HEK293 (cell line): ENCODE measurements at regions not wholly inside any gene's neighbourhood (a gene's known extent, or its start where the extent isn't known, plus 50 kb on each side); places are given as distances from the start of the nearest gene placed in this dataset.

Source experiments
- CTCF ChIA-PET: fragments of 350-600 bp; formaldehyde crosslinking; extraction: SDS; loops from one replicate; lab custom pipeline; 2021; ENCODE audit warnings: antibody characterized with exemption; lab: Yijun Ruan, JAX
- POLR2A ChIA-PET: fragments of 300-600 bp; formaldehyde crosslinking; extraction: SDS; loops from one replicate; lab custom pipeline; 2020; ENCODE audit warnings: antibody characterized with exemption, inconsistent platforms; lab: Yijun Ruan, JAX
- H3K27ac ChIP-seq: fragments of 200-500 bp; sonication (Bioruptor generic); 2 replicates; pipeline ENCODE4 v1.5.1; 2014; ENCODE audit warnings: low read depth, low read length, control low read depth, inconsistent platforms; ENCODE audit errors: extremely low read depth
- H3K36me3 ChIP-seq, 2 experiments: fragments of 200-500 bp in 1 of 2; sonication (Bioruptor generic) in 1 of 2; 1 replicate in 1 of 2; 2 replicates in 1 of 2; pipeline ENCODE4 v1.5.1; 2014 to 2017; ENCODE audit warnings: inconsistent platforms in 2 of 2, low read length in 2 of 2; ENCODE audit not compliant: control insufficient read depth in 2 of 2, insufficient read depth in 1 of 2
- H3K4me1 ChIP-seq: fragments of 200-500 bp; sonication (Bioruptor generic); 2 replicates; pipeline ENCODE4 v1.5.1; 2014; ENCODE audit warnings: mild to moderate bottlenecking, low read length, inconsistent platforms; ENCODE audit not compliant: control insufficient read depth, insufficient read depth
- H3K4me3 ChIP-seq: 2 replicates; pipeline ENCODE4 v1.5.1; 2011; ENCODE audit warnings: low read depth, mild to moderate bottlenecking, control low read depth, low read length, moderate library complexity
- H3K9me3 ChIP-seq: fragments of 200-500 bp; sonication (Bioruptor generic); 2 replicates; pipeline ENCODE4 v1.5.1; 2014; ENCODE audit warnings: low read depth, low read length, inconsistent platforms; ENCODE audit not compliant: control insufficient read depth, insufficient read depth
- OSR2 ChIP-seq: fragments of 450-650 bp; formaldehyde crosslinking; IDR thresholded peaks from 2 replicates; pipeline ENCODE4 v1.5.1; 2016; ENCODE audit warnings: missing biosample characterization, missing genetic modification characterization
- REPIN1 ChIP-seq: fragments of 450-650 bp; formaldehyde crosslinking; IDR thresholded peaks from 2 replicates; pipeline ENCODE4 v1.5.1; 2017; ENCODE audit warnings: missing biosample characterization, missing genetic modification characterization, low read depth
- SCRT2 ChIP-seq: fragments of 450-650 bp; formaldehyde crosslinking; IDR thresholded peaks from 2 replicates; pipeline ENCODE4 v1.5.1; 2016; ENCODE audit warnings: missing biosample characterization, missing genetic modification characterization
- SP7 ChIP-seq: fragments of 450-650 bp; formaldehyde crosslinking; IDR thresholded peaks from 2 replicates; pipeline ENCODE4 v1.5.1; 2016; ENCODE audit warnings: missing biosample characterization, missing genetic modification characterization
- ZFP41 ChIP-seq: fragments of 450-650 bp; formaldehyde crosslinking; IDR thresholded peaks from 2 replicates; pipeline ENCODE4 v1.5.1; 2016; ENCODE audit warnings: missing biosample characterization, missing genetic modification characterization, borderline replicate concordance
- ZNF169 ChIP-seq: fragments of 450-650 bp; formaldehyde crosslinking; IDR thresholded peaks from 2 replicates; pipeline ENCODE4 v1.5.1; 2016; ENCODE audit warnings: missing biosample characterization, missing genetic modification characterization
- ZNF174 ChIP-seq: fragments of 450-650 bp; formaldehyde crosslinking; IDR thresholded peaks from 2 replicates; pipeline ENCODE4 v1.5.0; 2017; ENCODE audit warnings: missing biosample characterization, mild to moderate bottlenecking, missing genetic modification characterization
- ZNF19 ChIP-seq: fragments of 450-650 bp; formaldehyde crosslinking; IDR thresholded peaks from 2 replicates; pipeline ENCODE4; 2016; ENCODE audit warnings: missing biosample characterization, missing genetic modification characterization, low read depth
- ZNF202 ChIP-seq: fragments of 450-650 bp; formaldehyde crosslinking; IDR thresholded peaks from 2 replicates; pipeline ENCODE4 v1.5.1; 2016; ENCODE audit warnings: missing biosample characterization, missing genetic modification characterization, borderline replicate concordance
- ZNF214 ChIP-seq: fragments of 450-650 bp; formaldehyde crosslinking; IDR thresholded peaks from 2 replicates; pipeline ENCODE4 v1.5.1; 2017; ENCODE audit warnings: missing biosample characterization, mild to moderate bottlenecking, missing genetic modification characterization, borderline replicate concordance
- ZNF266 ChIP-seq: fragments of 450-650 bp; formaldehyde crosslinking; IDR thresholded peaks from 2 replicates; pipeline ENCODE4 v1.5.1; 2016; ENCODE audit warnings: missing biosample characterization, missing genetic modification characterization, low read depth
- ZNF521 ChIP-seq: fragments of 450-650 bp; formaldehyde crosslinking; IDR thresholded peaks from 2 replicates; pipeline ENCODE4 v1.5.1; 2017; ENCODE audit warnings: missing biosample characterization, mild to moderate bottlenecking, missing genetic modification characterization
- ZNF621 ChIP-seq: fragments of 450-650 bp; formaldehyde crosslinking; IDR thresholded peaks from 2 replicates; pipeline ENCODE4 v1.5.1; 2017; ENCODE audit warnings: missing biosample characterization, missing genetic modification characterization
- ZNF654 ChIP-seq: fragments of 450-650 bp; formaldehyde crosslinking; IDR thresholded peaks from 2 replicates; pipeline ENCODE4 v1.5.1; 2016; ENCODE audit warnings: low read depth, missing biosample characterization, missing genetic modification characterization
- ZNF830 ChIP-seq: fragments of 450-650 bp; IDR thresholded peaks from 2 replicates; pipeline ENCODE4 v1.5.0; 2018; ENCODE audit warnings: missing biosample characterization, missing genetic modification characterization, low read depth, mild to moderate bottlenecking, moderate library complexity
- ZNF843 ChIP-seq: fragments of 450-650 bp; formaldehyde crosslinking; IDR thresholded peaks from 2 replicates; pipeline ENCODE4 v1.5.1; 2016; ENCODE audit warnings: missing biosample characterization, missing genetic modification characterization
- TF ChIP-seq, protein P1 (sequence below): fragments of 450-650 bp; formaldehyde crosslinking; IDR thresholded peaks from 2 replicates; pipeline ENCODE4 v1.5.1; 2016; ENCODE audit warnings: missing biosample characterization, missing genetic modification characterization
- TF ChIP-seq, protein P2 (sequence below): fragments of 450-650 bp; formaldehyde crosslinking; IDR thresholded peaks from 2 replicates; pipeline ENCODE4 v1.5.1; 2017; ENCODE audit warnings: missing biosample characterization, missing genetic modification characterization
- TF ChIP-seq, protein P3 (sequence below): fragments of 450-650 bp; formaldehyde crosslinking; IDR thresholded peaks from 2 replicates; pipeline ENCODE4 v1.5.1; 2016; ENCODE audit warnings: missing biosample characterization, missing genetic modification characterization
- TF ChIP-seq, protein P4 (sequence below): fragments of 450-650 bp; formaldehyde crosslinking; IDR thresholded peaks from 2 replicates; pipeline ENCODE4 v1.5.1; 2016; ENCODE audit warnings: missing biosample characterization, missing genetic modification characterization
- TF ChIP-seq, protein P5 (sequence below): fragments of 450-650 bp; formaldehyde crosslinking; IDR thresholded peaks from 2 replicates; pipeline ENCODE4 v1.5.1; 2016; ENCODE audit warnings: missing biosample characterization, missing genetic modification characterization

DNA sequence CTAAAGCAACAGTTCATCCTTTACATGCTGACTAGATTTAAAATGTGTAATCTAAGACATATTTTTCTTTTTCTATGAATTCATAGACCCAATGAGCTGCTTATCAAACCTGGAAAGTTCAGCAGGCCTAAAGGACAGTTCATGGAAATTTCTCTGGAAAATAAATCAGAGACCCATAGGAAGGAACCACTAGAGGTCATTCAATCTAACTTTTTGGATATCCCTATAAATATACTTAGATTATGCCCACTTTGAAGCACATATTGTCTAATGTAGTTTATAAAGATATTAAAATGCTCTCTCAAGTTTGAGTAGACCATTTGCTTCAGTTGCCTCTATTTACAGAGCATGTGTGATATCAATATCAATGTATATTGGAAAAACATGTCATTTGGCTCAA, 473.0 kb downstream of the FAT4 start:
- TF ChIP-seq ZNF202 (tag by site-specific recombination) (no peak), SP7 (tag by site-specific recombination) (no peak)
- TF ChIP-seq, protein P1, sequence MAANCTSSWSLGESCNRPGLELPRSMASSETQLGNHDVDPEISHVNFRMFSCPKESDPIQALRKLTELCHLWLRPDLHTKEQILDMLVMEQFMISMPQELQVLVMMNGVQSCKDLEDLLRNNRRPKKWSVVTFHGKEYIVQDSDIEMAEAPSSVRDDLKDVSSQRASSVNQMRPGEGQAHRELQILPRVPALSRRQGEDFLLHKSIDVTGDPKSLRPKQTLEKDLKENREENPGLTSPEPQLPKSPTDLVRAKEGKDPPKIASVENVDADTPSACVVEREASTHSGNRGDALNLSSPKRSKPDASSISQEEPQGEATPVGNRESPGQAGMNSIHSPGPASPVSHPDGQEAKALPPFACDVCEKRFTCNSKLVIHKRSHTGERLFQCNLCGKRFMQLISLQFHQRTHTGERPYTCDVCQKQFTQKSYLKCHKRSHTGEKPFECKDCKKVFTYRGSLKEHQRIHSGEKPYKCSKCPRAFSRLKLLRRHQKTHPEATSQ, result no peak
- Histone ChIP-seq H3K9me3 (no peaks in the 10 kb centered on the region), H3K27ac (no peak overlapping the region), H3K4me3 (no peak overlapping the region), H3K36me3 (no peaks in the 10 kb centered on the region), H3K4me1 (no peaks in the 10 kb centered on the region)
- POLR2A ChIA-PET, result no interaction called here
- CTCF ChIA-PET, result no interaction called here

DNA sequence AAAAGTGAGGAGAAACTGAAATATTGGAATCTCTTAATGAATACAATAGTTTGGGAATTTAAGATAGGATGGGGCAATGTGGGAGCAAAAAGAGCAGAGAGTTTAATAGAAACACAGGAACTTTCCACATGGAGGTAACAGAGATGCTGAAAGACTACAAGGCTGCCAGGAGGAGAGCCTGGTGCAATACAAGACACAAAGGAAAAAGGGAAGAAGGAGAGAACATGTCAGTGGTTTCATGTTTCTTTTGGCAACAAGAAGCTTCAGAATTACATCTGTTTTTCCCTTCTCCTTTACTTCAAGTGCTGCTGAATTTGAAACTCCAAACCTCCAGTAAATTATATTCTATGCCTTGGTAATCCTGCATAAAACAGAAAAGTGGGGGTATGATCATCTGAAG, 474.3 kb downstream of the FAT4 start:
- ChIA-PET POLR2A (no interaction called here), CTCF (no interaction called here)
- H3K9me3 ChIP-seq, result no peaks in the 10 kb centered on the region

More for the DNA sequence above, 474.3 kb downstream of the FAT4 start:
- H3K4me1 ChIP-seq, result no peaks in the 10 kb centered on the region
- H3K27ac ChIP-seq, result no peak overlapping the region
- TF ChIP-seq, protein P2, sequence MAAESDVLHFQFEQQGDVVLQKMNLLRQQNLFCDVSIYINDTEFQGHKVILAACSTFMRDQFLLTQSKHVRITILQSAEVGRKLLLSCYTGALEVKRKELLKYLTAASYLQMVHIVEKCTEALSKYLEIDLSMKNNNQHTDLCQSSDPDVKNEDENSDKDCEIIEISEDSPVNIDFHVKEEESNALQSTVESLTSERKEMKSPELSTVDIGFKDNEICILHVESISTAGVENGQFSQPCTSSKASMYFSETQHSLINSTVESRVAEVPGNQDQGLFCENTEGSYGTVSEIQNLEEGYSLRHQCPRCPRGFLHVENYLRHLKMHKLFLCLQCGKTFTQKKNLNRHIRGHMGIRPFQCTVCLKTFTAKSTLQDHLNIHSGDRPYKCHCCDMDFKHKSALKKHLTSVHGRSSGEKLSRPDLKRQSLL, result no peak
- TF ChIP-seq ZNF521 (tag by site-specific recombination), result no peak
- TF ChIP-seq, protein P3, sequence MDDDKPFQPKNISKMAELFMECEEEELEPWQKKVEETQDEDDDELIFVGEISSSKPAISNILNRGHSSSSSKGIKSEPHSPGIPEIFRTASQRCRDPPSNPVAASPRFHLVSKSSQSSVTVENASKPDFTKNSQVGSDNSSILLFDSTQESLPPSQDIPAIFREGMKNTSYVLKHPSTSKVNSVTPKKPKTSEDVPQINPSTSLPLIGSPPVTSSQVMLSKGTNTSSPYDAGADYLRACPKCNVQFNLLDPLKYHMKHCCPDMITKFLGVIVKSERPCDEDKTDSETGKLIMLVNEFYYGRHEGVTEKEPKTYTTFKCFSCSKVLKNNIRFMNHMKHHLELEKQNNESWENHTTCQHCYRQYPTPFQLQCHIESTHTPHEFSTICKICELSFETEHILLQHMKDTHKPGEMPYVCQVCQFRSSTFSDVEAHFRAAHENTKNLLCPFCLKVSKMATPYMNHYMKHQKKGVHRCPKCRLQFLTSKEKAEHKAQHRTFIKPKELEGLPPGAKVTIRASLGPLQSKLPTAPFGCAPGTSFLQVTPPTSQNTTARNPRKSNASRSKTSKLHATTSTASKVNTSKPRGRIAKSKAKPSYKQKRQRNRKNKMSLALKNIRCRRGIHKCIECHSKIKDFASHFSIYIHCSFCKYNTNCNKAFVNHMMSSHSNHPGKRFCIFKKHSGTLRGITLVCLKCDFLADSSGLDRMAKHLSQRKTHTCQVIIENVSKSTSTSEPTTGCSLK (tag by site-specific recombination), result no peak
- TF ChIP-seq ZNF19 (tag by site-specific recombination), result no peak
- TF ChIP-seq SP7 (tag by site-specific recombination), result no peak
- no peak for TF ChIP-seq OSR2
- TF ChIP-seq ZNF621 (tag by site-specific recombination), result no peak
- no peak for TF ChIP-seq SCRT2
- no peak for TF ChIP-seq ZNF214 (tag by site-specific recombination)
- TF ChIP-seq, protein P4, sequence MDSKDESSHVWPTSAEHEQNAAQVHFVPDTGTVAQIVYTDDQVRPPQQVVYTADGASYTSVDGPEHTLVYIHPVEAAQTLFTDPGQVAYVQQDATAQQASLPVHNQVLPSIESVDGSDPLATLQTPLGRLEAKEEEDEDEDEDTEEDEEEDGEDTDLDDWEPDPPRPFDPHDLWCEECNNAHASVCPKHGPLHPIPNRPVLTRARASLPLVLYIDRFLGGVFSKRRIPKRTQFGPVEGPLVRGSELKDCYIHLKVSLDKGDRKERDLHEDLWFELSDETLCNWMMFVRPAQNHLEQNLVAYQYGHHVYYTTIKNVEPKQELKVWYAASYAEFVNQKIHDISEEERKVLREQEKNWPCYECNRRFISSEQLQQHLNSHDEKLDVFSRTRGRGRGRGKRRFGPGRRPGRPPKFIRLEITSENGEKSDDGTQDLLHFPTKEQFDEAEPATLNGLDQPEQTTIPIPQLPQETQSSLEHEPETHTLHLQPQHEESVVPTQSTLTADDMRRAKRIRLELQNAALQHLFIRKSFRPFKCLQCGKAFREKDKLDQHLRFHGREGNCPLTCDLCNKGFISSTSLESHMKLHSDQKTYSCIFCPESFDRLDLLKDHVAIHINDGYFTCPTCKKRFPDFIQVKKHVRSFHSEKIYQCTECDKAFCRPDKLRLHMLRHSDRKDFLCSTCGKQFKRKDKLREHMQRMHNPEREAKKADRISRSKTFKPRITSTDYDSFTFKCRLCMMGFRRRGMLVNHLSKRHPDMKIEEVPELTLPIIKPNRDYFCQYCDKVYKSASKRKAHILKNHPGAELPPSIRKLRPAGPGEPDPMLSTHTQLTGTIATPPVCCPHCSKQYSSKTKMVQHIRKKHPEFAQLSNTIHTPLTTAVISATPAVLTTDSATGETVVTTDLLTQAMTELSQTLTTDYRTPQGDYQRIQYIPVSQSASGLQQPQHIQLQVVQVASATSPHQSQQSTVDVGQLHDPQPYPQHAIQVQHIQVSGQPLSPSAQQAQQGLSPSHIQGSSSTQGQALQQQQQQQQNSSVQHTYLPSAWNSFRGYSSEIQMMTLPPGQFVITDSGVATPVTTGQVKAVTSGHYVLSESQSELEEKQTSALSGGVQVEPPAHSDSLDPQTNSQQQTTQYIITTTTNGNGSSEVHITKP (tag by site-specific recombination), result no peak
- TF ChIP-seq REPIN1 (tag by site-specific recombination), result no peak
- TF ChIP-seq, protein P5, sequence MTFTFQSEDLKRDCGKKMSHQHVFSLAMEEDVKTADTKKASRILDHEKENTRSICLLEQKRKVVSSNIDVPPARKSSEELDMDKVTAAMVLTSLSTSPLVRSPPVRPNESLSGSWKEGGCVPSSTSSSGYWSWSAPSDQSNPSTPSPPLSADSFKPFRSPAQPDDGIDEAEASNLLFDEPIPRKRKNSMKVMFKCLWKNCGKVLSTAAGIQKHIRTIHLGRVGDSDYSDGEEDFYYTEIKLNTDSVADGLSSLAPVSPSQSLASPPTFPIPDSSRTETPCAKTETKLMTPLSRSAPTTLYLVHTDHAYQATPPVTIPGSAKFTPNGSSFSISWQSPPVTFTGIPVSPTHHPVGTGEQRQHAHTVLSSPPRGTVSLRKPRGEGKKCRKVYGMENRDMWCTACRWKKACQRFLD (tag by site-specific recombination), result no peak
- no peak for TF ChIP-seq ZNF169 (tag by site-specific recombination)
- no peak for TF ChIP-seq ZNF266
- TF ChIP-seq ZNF654, result no peak
- TF ChIP-seq ZNF843 (tag by site-specific recombination), result no peak
- no peak for TF ChIP-seq ZNF174 (tag by site-specific recombination)
- no peak for TF ChIP-seq ZNF830 (tag by site-specific recombination)
- no peak for TF ChIP-seq ZFP41 (tag by site-specific recombination)
- H3K36me3 ChIP-seq, result no peaks in the 10 kb centered on the region
- no peak overlapping the region for H3K4me3 ChIP-seq
